RPMI7951 (cell line): ENCODE measurements at regions not wholly inside any gene's neighbourhood (a gene's known extent, or its start where the extent isn't known, plus 50 kb on each side); places are given as distances from the start of the nearest gene placed in this dataset.

Source experiments
- DNase-seq: peaks from one replicate; pipeline ENCODE4 v3.0.0-alpha.2; 2012; ENCODE audit warnings: low read depth

GRCh38 chr5:112112346-112112745 is 306.7 kb downstream of the EPB41L4A start:
- no peak for DNase-seq

GRCh38 chr5:112109331-112110007 is 309.6 kb downstream of the EPB41L4A start:
- peak; percentile 75 for DNase-seq

- no peak for DNase-seq
Observed at GRCh38 chr5:112106878-112107277, 312.2 kb downstream of the EPB41L4A start.

- DNase-seq: peak; percentile 48
Observed at GRCh38 chr5:112097768-112098167, 321.3 kb downstream of the EPB41L4A start.

GRCh38 chr5:112087222-112087621 is 330.2 kb upstream of the NREP start:
- no peak for DNase-seq

- DNase-seq: no peak
Observed at GRCh38 chr5:112086740-112087139, 329.7 kb upstream of the NREP start.

- no peak for DNase-seq
Observed at GRCh38 chr5:112084149-112084548, 327.2 kb upstream of the NREP start.

- DNase-seq: no peak
Observed at GRCh38 chr5:112083623-112084022, 326.6 kb upstream of the NREP start.

GRCh38 chr5:112077180-112077579 is 320.2 kb upstream of the NREP start:
- DNase-seq: peak; percentile 63

GRCh38 chr5:112070022-112070421 is 313.0 kb upstream of the NREP start:
- no peak for DNase-seq

- no peak for DNase-seq
Observed at GRCh38 chr5:112069329-112069728, 312.3 kb upstream of the NREP start.

GRCh38 chr5:112068593-112068992 is 311.6 kb upstream of the NREP start:
- DNase-seq: no peak

- no peak for DNase-seq
Observed at GRCh38 chr5:112065781-112066180, 308.8 kb upstream of the NREP start.

- DNase-seq: no peak
Observed at GRCh38 chr5:112064956-112065355, 308.0 kb upstream of the NREP start.

- no peak for DNase-seq
Observed at GRCh38 chr5:112064271-112064701, 307.3 kb upstream of the NREP start.

- no peak for DNase-seq
Observed at GRCh38 chr5:112063856-112064255, 306.9 kb upstream of the NREP start.

GRCh38 chr5:112063191-112063590 is 306.2 kb upstream of the NREP start:
- DNase-seq: no peak

GRCh38 chr5:112062181-112062580 is 305.2 kb upstream of the NREP start:
- no peak for DNase-seq

- no peak for DNase-seq
Observed at GRCh38 chr5:112061666-112062065, 304.7 kb upstream of the NREP start.

GRCh38 chr5:112059579-112060135 is 302.7 kb upstream of the NREP start:
- DNase-seq: no peak

GRCh38 chr5:112049738-112050137 is 292.7 kb upstream of the NREP start:
- DNase-seq: no peak

GRCh38 chr5:112036206-112036605 is 279.2 kb upstream of the NREP start:
- peak; percentile 93 for DNase-seq

GRCh38 chr5:112034421-112034979 is 277.5 kb upstream of the NREP start:
- no peak for DNase-seq
